H7 (cell line): ENCODE measurements at regions not wholly inside any gene's neighbourhood (a gene's known extent, or its start where the extent isn't known, plus 50 kb on each side); places are given as distances from the start of the nearest gene placed in this dataset.

ENCODE experiments used
- DNase-seq: peaks from one replicate; pipeline ENCODE4 v3.0.0; 2012
- H3K27me3 ChIP-seq: 2 replicates; pipeline ENCODE4 v1.6.0; 2011; ENCODE audit warnings: mild to moderate bottlenecking, low read length; ENCODE audit not compliant: control insufficient read depth, insufficient read depth
- H3K36me3 ChIP-seq: replicated peaks from 2 replicates; pipeline ENCODE4 v1.5.1; 2011; ENCODE audit warnings: low read length; ENCODE audit not compliant: control insufficient read depth, insufficient read depth
- H3K4me3 ChIP-seq: 2 replicates; pipeline ENCODE4 v1.5.1; 2011; ENCODE audit warnings: low read depth, mild to moderate bottlenecking, control low read depth, low read length, moderate library complexity; ENCODE audit not compliant: insufficient read depth

DNA sequence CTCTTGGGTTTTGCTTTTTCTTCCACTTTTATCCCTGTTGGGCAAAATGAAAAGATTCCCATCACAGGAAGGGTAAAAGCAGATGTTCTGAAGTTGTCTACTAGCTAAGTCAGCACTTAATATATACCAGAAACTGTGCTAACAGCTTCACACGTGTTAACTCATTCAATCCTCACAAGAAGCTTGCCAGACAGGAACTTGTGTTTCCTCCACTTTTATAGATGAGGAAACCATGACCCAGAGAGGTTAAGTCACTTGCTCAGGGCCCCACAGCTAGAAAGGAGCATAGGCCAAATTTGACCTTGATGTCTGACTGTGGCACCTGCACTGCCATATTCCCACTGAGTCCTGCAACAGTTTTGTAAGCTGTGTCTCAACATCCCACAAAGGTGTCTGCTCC is 76.8 kb upstream of the EPC2 start:
- Histone ChIP-seq H3K27me3 (peaks cover 1% of the 10 kb centered on the region; the same call in 1 of the 2 replicates), H3K36me3 (no peaks in the 10 kb centered on the region), H3K4me3 (no peak overlapping the region)
- no peak for DNase-seq

DNA sequence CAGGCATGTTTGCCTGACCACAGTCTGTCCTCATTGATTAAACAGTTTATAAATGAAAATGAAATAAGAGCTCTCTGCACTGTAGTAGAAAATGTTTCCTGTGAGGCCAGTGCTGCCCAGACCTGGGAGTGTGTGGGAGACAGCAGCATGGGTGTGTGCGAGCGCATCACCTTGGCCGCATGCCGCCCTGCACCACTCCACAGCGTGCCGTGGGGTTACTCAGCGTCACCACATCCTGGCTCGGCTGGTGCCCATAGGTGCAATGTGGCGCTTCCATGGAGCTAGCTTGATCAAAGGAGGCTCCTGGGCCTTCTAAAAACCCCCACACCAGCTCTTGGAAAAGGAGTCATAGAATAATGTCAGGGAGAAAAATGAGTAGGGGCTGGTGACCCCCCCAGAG is 76.0 kb upstream of the EPC2 start:
- H3K27me3 ChIP-seq, result peaks cover 1% of the 10 kb centered on the region; the same call in 1 of the 2 replicates
- no peak overlapping the region for H3K4me3 ChIP-seq
- H3K36me3 ChIP-seq, result no peaks in the 10 kb centered on the region
- no peak for DNase-seq

DNA sequence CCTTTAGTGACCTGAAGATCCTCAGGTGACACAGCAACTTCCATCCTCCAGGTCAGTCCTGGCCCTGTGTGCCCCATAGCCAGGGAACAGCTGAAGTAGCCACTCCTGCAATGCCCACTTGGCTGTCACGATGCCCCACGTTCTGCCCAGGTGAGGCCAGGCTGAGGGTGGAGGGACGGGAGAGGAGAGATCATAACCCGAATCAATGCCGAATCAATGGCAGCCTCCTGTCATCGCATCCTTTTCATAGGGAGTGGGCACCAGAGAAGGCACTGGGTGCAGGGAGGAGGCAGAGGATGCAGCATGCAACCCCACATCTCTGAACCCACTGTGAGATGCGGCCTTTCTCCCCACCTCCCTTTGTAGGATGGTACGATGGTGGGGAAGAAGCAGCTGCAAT is 75.3 kb upstream of the EPC2 start:
- Histone ChIP-seq H3K27me3 (peaks cover 1% of the 10 kb centered on the region; the same call in 1 of the 2 replicates), H3K36me3 (no peaks in the 10 kb centered on the region), H3K4me3 (no peak overlapping the region)
- no peak for DNase-seq

DNA sequence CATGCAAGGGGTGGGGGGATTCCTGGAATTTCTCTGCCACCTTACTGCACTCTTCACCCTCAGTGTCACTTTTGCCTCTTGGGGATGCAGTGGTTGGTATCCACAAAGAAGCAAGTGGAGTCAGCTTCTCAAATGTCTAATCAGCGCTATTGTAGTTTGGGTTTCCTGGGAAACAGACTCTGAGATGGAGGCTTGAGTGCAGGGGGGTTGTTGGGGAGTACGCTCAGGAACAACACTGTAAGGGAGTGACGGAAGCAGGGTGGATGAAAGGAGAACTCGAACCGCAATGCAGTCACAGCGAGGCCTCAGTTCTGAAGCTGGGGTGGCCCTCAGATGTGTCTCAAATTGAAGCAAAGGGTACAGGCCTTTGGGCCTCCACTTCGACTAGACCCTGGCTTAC is 73.6 kb upstream of the EPC2 start:
- peaks cover 1% of the 10 kb centered on the region; the same call in 1 of the 2 replicates for H3K27me3 ChIP-seq
- DNase-seq, result no peak
- no peak overlapping the region for H3K4me3 ChIP-seq
- H3K36me3 ChIP-seq, result no peaks in the 10 kb centered on the region

DNA sequence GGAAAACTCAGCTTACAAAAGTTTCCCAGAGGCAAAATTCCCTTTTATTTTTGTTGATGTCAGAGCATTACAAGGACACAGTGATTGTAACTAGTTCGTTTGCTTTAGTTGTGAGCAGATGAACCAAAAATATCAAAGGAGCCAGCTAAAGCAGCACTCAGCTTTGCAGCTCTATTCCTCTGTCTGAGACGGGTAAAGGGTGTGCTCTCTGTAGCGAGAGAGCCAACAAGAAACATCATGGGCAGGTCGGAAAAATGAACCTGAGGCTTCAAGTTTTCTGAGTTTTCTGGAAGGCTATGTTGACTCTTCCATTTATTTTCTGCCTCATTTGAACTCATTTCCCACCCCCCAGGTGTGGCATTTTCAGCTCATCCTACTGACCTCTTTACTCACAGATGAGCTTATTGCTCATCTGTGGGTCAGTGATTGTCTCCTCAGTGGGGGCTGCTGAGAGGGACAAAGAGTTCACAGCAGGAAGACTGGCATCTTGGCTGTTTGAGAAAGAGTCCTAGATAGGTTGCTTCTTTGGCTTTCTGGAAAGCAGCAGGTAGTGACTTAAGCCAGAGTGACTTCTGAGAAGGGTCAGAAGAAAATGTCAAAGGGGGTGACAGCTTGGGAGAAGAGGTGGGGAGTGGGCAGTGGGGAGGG is 66.6 kb upstream of the EPC2 start:
- Histone ChIP-seq H3K4me3 (no peak overlapping the region), H3K27me3 (peaks cover 4% of the 10 kb centered on the region; the same call in 1 of the 2 replicates), H3K36me3 (no peaks in the 10 kb centered on the region)
- DNase-seq, result peak; percentile 54

DNA sequence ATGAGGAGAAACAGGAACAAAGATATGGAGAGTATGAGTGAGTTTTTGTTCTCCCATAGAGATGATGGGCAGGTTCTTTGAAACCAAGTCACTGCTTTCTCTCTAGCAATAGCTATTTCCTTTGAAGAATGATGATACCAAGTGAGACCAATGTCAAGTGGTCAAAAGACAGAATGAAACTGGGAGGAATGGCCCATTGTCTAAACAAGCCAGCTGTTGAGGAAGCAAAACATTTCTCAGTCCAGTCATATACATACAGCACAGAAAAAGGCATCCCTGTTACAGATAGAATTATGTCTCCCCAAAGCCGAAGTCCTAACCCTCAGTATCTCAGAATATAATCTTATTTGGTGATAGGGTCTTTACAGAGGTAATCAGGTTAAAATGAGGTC is 66.1 kb upstream of the EPC2 start:
- Histone ChIP-seq H3K27me3 (peaks cover 4% of the 10 kb centered on the region; the same call in 1 of the 2 replicates), H3K36me3 (no peaks in the 10 kb centered on the region), H3K4me3 (no peak overlapping the region)
- DNase-seq, result no peak

DNA sequence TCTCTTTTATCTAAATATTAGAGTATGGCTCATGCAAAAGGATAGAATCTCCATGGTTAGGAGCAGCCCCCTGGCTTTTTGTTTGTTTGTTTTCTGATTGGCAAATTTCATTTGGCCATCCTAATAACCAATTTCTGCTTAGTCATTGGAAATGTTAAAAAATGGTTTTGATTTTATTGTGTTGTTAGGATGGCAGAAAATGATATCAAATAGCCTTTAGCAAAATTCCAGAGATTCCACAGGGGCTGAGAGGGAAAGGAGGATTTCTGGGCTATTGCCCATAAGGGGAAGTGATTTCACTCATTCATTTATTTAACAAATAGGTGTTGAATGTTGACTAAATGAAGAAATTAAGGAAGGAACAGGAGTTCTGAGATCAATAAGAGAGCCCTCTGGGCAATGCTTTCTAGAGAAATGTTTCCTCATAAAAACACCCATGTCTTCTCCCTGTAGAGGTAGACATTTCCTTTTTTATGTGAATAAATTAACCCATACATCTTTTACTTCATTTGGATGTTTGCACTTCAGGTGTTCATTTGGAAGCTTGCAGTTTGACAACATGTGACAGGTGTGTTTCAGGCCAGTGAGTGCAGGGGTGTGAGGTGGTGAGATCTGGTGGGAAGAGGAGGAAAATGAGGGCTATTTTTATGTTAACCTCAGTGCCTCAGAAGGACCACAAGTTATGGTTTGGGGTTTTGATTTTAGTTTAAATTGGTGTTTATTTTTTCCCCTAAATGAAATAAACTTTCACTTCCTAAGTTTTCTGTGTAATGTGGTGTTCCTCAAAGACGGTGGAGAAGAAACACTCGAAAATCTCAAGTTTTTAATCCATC is 61.7 kb upstream of the EPC2 start:
- no peaks in the 10 kb centered on the region for H3K36me3 ChIP-seq
- no peak for DNase-seq
- H3K27me3 ChIP-seq, result no peaks in the 10 kb centered on the region
- no peak overlapping the region for H3K4me3 ChIP-seq

DNA sequence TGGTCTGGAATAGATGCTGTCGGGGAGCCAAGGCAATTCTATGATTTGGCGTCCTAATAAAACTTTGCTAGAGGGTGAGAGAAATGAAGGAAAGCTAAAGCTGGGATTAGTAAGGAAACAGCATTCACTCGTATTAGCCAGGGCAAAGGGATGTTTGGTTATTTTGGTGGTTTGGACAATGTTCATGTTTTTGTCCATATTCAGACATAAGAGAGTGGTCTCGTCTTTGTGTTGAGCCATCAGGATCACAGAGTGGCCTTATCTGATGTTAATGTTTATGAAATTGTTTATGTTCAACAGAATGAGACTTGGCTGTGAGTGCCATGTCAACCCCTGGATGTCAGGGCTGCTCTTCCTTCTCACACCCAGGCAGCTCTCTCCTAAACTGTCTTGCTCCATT is 58.9 kb upstream of the EPC2 start:
- no peak for DNase-seq
- H3K4me3 ChIP-seq, result no peak overlapping the region
- H3K27me3 ChIP-seq, result no peaks in the 10 kb centered on the region
- no peaks in the 10 kb centered on the region for H3K36me3 ChIP-seq

DNA sequence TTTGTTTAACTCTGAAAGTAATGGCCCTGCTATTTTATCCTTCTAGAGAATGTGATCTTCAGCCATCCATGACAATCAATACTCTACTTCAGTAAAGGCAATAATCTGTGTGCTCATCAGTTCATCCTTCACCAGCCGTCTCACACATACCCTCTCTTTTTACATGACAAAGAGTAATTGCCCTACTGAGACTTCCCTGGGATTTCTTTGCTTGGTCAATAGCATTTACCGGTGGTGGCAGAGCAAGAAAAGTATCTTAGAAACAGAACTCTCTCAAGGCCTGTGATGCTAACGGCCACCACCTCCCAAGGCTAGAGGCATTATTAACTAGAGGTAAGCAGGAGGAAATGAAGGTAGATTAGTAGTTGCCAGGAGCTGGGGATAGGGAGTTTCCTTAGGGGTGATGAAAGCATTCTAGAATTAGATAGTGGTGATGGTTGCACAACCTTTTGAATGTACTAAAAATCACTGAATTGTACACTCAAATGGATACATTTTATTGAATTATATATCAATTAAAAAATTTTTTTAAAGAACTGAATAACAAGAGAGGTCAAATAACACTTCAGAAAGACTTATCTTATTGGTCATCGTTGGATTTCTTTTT is 57.9 kb upstream of the EPC2 start:
- peak; percentile 44 for DNase-seq
- no peaks in the 10 kb centered on the region for H3K36me3 ChIP-seq
- no peak overlapping the region for H3K4me3 ChIP-seq
- no peaks in the 10 kb centered on the region for H3K27me3 ChIP-seq

DNA sequence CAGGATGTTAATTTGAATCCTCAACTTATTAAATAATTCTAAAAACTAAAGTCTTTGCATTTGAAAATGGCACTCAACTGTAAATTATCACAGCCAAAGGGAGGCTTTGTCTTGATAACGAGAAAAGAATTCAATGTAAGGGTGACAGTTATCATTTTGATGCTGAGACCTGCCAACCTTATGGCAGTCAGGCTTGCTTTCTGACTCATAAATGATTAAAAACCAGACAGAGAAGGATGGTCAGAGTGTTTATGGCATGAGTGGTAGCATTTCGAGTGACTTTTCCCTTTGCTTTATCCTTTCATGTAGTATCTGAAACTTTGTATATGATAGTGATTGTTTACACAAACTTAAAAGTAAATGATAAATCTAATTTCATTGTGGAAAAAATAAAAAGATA is 53.9 kb upstream of the EPC2 start:
- no peaks in the 10 kb centered on the region for H3K27me3 ChIP-seq
- H3K36me3 ChIP-seq, result no peaks in the 10 kb centered on the region
- no peak for DNase-seq
- H3K4me3 ChIP-seq, result no peak overlapping the region

DNA sequence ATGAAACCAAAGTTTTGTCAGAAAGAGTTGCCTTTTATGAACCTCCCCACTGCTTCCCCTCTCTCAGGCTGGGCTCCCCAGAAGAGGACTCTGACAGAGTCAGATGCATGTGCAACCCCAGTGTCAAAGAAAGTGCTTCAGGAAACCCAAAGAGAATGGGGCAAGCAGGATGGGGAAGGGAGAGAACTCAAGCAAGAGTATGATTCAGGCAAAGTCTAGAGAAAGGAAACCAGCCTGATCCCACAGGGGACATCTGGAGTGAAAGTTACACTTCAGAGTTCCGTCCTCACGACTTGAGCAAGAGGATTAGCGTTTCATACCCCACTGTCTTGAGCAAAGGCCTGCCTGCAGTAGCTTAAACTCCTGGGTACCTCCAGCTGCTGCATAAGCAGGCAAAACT is 51.8 kb upstream of the EPC2 start:
- Histone ChIP-seq H3K4me3 (no peak overlapping the region), H3K27me3 (no peaks in the 10 kb centered on the region), H3K36me3 (no peaks in the 10 kb centered on the region)
- DNase-seq, result no peak

DNA sequence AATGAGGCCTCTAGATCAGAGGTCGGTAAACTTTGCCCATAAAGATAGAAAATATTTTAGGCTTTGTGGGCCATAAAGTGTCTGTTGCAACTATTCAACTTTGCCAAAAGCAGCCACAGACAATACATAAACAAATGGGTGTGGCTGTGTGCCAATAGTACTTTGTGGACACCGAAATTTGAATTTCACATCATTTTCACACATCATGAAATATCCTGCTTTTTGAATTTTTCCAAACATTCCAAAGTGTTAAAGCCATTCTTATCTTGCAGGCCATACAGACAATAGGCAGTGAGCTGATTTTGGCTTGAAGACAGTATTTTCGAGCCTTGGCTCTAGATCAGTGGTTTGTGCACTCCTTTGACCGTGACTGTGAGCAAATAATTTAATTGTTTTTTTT is 51.1 kb upstream of the EPC2 start:
- no peak for DNase-seq
- Histone ChIP-seq H3K36me3 (no peaks in the 10 kb centered on the region), H3K4me3 (no peak overlapping the region), H3K27me3 (no peaks in the 10 kb centered on the region)

DNA sequence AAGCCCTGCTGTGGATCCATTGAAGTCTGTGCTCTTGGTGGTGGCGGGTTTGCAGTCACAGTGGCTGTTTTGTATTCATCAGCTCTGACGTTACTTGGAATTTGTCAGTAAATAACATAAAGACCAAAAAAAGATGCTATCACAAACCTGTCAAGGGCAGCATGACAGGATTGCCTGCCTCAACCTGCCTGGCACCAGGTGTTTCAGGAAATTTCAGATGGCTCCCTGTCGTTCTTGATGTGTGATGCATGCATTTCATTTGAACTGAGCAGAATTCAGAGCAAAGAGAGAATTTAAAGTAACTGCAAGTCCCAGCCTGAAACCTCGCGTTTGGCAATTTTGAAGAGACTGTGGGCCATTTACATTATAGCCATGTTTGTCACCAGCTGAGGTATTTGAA is 50.3 kb upstream of the EPC2 start:
- no peaks in the 10 kb centered on the region for H3K36me3 ChIP-seq
- no peak for DNase-seq
- H3K27me3 ChIP-seq, result no peaks in the 10 kb centered on the region
- H3K4me3 ChIP-seq, result no peak overlapping the region
